Fibroblast of pulmonary artery (primary cell): ENCODE measurements at regions not wholly inside any gene's neighbourhood (a gene's known extent, or its start where the extent isn't known, plus 50 kb on each side); places are given as distances from the start of the nearest gene placed in this dataset.

Experiments
- DNase-seq: peaks from one replicate; pipeline ENCODE4 v3.0.0-alpha.2; 2010; ENCODE audit warnings: low read depth
- H3K4me3 ChIP-seq: replicated peaks from 2 replicates; pipeline ENCODE4 v1.5.1; 2011; ENCODE audit warnings: low read depth, mild to moderate bottlenecking, control low read depth, low read length, moderate library complexity
- CTCF ChIP-seq: IDR thresholded peaks from 2 replicates; pipeline ENCODE4 v1.5.1; 2011; ENCODE audit warnings: mild to moderate bottlenecking, control low read depth, low read length, inconsistent platforms; ENCODE audit errors: missing control alignments

DNA sequence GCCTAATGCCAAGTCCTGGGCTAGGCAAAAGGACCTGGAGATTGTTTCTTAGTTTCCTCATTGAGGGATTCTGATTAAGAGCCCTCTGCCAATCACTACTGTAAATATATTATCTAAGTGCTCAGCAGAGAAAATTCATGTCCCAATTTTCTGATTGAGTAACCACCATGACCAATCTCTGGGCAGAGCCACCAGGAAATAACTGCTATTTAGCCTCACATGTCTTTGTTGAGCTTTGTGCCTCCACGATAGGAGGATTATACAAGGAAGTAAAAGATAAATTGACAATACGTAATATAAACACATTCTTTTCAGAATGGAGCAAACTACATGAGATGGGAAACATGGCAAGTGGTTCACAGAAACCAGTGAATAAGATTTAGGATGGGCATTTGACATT, 396.1 kb upstream of the PAPPA start:
- TF ChIP-seq CTCF = no peak
- DNase-seq = peak; percentile 24

GRCh38 chr9:115758441-115758840, 395.1 kb upstream of the PAPPA start:
- no peak overlapping the region for H3K4me3 ChIP-seq
- TF ChIP-seq CTCF = no peak
- peak; percentile 47 for DNase-seq

More for the DNA sequence above, 396.1 kb upstream of the PAPPA start:
- H3K4me3 ChIP-seq = no peak overlapping the region

DNA sequence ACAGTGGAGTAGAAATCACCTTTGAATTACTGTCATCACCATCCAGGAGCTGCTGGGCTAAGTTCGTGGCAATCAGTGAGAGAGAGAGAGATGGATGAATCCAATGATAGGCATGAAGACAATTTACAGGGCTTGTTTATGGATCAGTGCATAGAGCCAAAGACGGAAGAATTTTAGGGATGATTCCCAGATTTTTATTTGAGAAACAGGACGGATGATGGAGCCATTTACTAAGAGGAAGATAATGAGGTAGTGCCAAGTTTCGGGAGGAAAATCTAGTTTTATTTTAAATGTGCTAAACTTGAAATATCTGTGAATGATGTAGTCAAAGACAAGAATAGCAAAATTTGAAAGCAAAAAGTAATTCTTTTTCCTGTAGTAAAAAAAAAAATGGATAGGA, 394.2 kb upstream of the PAPPA start:
- no peak overlapping the region for H3K4me3 ChIP-seq
- DNase-seq = no peak
- no peak for TF ChIP-seq CTCF

DNA sequence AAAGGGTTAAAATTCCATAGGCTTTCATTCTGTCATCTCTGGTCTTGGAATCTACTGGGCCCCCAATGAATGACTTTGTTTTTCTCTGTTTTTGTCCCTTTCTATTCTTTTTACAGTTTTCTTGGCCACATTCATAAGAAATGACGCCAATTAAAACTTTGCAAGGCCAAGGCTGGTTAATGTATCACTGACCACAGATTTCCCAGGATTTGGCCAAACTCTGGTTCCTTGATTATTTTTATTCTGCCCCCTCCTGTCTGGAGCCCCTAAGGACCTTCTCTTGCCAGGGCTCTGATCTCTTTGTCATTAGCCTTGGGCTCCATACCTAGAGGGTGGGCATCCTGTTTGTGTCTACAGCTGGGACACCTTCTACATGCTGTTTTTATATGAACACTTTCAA, 388.9 kb upstream of the PAPPA start:
- TF ChIP-seq CTCF = no peak
- DNase-seq = peak; percentile 18
- H3K4me3 ChIP-seq = no peak overlapping the region

DNA sequence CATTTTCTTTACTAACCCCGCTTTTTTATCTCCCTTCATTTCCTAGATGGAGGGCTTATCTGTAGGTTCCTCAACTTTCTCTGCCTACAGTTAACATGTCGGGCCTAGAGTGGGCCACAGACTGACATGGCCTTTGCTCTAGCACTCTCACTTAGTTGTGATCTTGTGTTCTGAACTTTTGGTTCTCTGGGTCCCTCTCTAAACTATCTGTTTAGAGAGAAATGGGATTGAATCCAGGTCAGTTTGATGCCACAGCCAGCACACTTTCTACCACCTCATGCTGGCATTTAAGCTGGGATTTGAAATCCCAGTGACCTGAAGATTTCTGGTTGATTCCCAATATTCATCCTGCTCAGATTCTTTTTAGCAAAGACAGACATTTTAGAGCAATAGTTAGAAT, 388.5 kb upstream of the PAPPA start:
- no peak for TF ChIP-seq CTCF
- no peak for DNase-seq
- no peak overlapping the region for H3K4me3 ChIP-seq

GRCh38 chr9:115766370-115766955, 387.1 kb upstream of the PAPPA start:
- TF ChIP-seq CTCF = no peak
- no peak for DNase-seq

GRCh38 chr9:115770521-115770920, 383.1 kb upstream of the PAPPA start:
- no peak for DNase-seq
- no peak overlapping the region for H3K4me3 ChIP-seq
- no peak for TF ChIP-seq CTCF

More at GRCh38 chr9:115766370-115766955, 387.1 kb upstream of the PAPPA start:
- no peak overlapping the region for H3K4me3 ChIP-seq
